Skeletal muscle satellite cell (primary cell): ENCODE measurements at regions not wholly inside any gene's neighbourhood (a gene's known extent, or its start where the extent isn't known, plus 50 kb on each side); places are given as distances from the start of the nearest gene placed in this dataset.

Source experiments
- H3K27me3 ChIP-seq: 2 replicates; pipeline ENCODE4 v1.7.0; 2013; ENCODE audit warnings: low read length; ENCODE audit not compliant: control insufficient read depth, insufficient read depth
- H3K36me3 ChIP-seq: 2 replicates; pipeline ENCODE4 v1.7.0; 2013; ENCODE audit warnings: mild to moderate bottlenecking, control low read depth, low read length; ENCODE audit not compliant: insufficient read depth
- H3K4me1 ChIP-seq: 2 replicates; pipeline ENCODE4 v1.7.0; 2013; ENCODE audit warnings: low read length; ENCODE audit not compliant: control insufficient read depth, insufficient read depth
- H3K4me2 ChIP-seq: 2 replicates; pipeline ENCODE4 v1.7.0; 2013; ENCODE audit warnings: mild to moderate bottlenecking, low read length
- H3K4me3 ChIP-seq: 2 replicates; pipeline ENCODE4 v1.7.0; 2013; ENCODE audit warnings: low read length
- H3K9ac ChIP-seq: 2 replicates; pipeline ENCODE4 v1.7.0; 2013; ENCODE audit warnings: mild to moderate bottlenecking, low read depth, low read length, moderate library complexity
- H3K9me3 ChIP-seq: replicated peaks from 2 replicates; pipeline ENCODE4 v1.7.0; 2013; ENCODE audit warnings: mild to moderate bottlenecking, control low read depth, low read length

- no peaks in the 10 kb centered on the region for H3K27me3 ChIP-seq
- H3K9ac ChIP-seq, result no peak overlapping the region
- H3K4me1 ChIP-seq, result no peaks in the 10 kb centered on the region
- H3K4me2 ChIP-seq, result no peak overlapping the region
- no peak overlapping the region for H3K4me3 ChIP-seq
- H3K9me3 ChIP-seq, result no peaks in the 10 kb centered on the region
- no peaks in the 10 kb centered on the region for H3K36me3 ChIP-seq
Measured at GRCh38 chrX:137969191-137969590, 403.3 kb downstream of the ZIC3 start.

- Histone ChIP-seq H3K4me3 (no peak overlapping the region), H3K4me2 (no peak overlapping the region), H3K27me3 (no peaks in the 10 kb centered on the region), H3K4me1 (no peaks in the 10 kb centered on the region), H3K36me3 (no peaks in the 10 kb centered on the region), H3K9me3 (no peaks in the 10 kb centered on the region), H3K9ac (no peak overlapping the region)
Measured at GRCh38 chrX:137982472-137983172, 416.7 kb downstream of the ZIC3 start.

- no peak overlapping the region for H3K9ac ChIP-seq
- H3K4me3 ChIP-seq, result no peak overlapping the region
- H3K9me3 ChIP-seq, result no peaks in the 10 kb centered on the region
- no peak overlapping the region for H3K4me2 ChIP-seq
- no peaks in the 10 kb centered on the region for H3K4me1 ChIP-seq
- no peaks in the 10 kb centered on the region for H3K36me3 ChIP-seq
- no peaks in the 10 kb centered on the region for H3K27me3 ChIP-seq
Measured at GRCh38 chrX:137988470-137988869, 422.5 kb downstream of the ZIC3 start.

- Histone ChIP-seq H3K36me3 (no peaks in the 10 kb centered on the region), H3K27me3 (no peaks in the 10 kb centered on the region), H3K4me3 (no peak overlapping the region), H3K9ac (no peak overlapping the region), H3K4me2 (no peak overlapping the region), H3K4me1 (no peaks in the 10 kb centered on the region), H3K9me3 (no peaks in the 10 kb centered on the region)
Measured at GRCh38 chrX:137998619-137999018, 432.7 kb downstream of the ZIC3 start.

GRCh38 chrX:137999071-137999470 is 433.1 kb downstream of the ZIC3 start:
- Histone ChIP-seq H3K9ac (no peak overlapping the region), H3K4me1 (no peaks in the 10 kb centered on the region), H3K36me3 (no peaks in the 10 kb centered on the region), H3K9me3 (no peaks in the 10 kb centered on the region), H3K4me2 (no peak overlapping the region), H3K4me3 (no peak overlapping the region), H3K27me3 (no peaks in the 10 kb centered on the region)

GRCh38 chrX:137999552-137999951 is 433.6 kb downstream of the ZIC3 start:
- H3K9ac ChIP-seq, result no peak overlapping the region
- no peaks in the 10 kb centered on the region for H3K27me3 ChIP-seq
- H3K36me3 ChIP-seq, result no peaks in the 10 kb centered on the region
- H3K4me1 ChIP-seq, result no peaks in the 10 kb centered on the region
- no peak overlapping the region for H3K4me2 ChIP-seq
- H3K4me3 ChIP-seq, result no peak overlapping the region
- H3K9me3 ChIP-seq, result no peaks in the 10 kb centered on the region

GRCh38 chrX:138001226-138001625 is 435.3 kb downstream of the ZIC3 start:
- Histone ChIP-seq H3K4me1 (no peaks in the 10 kb centered on the region), H3K9me3 (no peaks in the 10 kb centered on the region), H3K4me2 (no peak overlapping the region), H3K36me3 (no peaks in the 10 kb centered on the region), H3K27me3 (no peaks in the 10 kb centered on the region), H3K9ac (no peak overlapping the region), H3K4me3 (no peak overlapping the region)

- no peak overlapping the region for H3K4me2 ChIP-seq
- H3K9me3 ChIP-seq, result no peaks in the 10 kb centered on the region
- no peak overlapping the region for H3K9ac ChIP-seq
Measured at GRCh38 chrX:138006180-138006579, 440.3 kb downstream of the ZIC3 start.

GRCh38 chrX:138008281-138008680 is 442.4 kb downstream of the ZIC3 start:
- Histone ChIP-seq H3K4me2 (no peak overlapping the region), H3K9me3 (no peaks in the 10 kb centered on the region), H3K4me1 (no peaks in the 10 kb centered on the region), H3K36me3 (no peaks in the 10 kb centered on the region), H3K27me3 (no peaks in the 10 kb centered on the region), H3K9ac (no peak overlapping the region), H3K4me3 (no peak overlapping the region)

More at GRCh38 chrX:138006180-138006579, 440.3 kb downstream of the ZIC3 start:
- Histone ChIP-seq H3K4me3 (no peak overlapping the region), H3K4me1 (no peaks in the 10 kb centered on the region), H3K27me3 (no peaks in the 10 kb centered on the region), H3K36me3 (no peaks in the 10 kb centered on the region)

GRCh38 chrX:138011468-138011867 is 445.5 kb downstream of the ZIC3 start:
- H3K4me1 ChIP-seq, result no peaks in the 10 kb centered on the region
- H3K4me2 ChIP-seq, result no peak overlapping the region
- H3K36me3 ChIP-seq, result no peaks in the 10 kb centered on the region
- H3K4me3 ChIP-seq, result no peak overlapping the region
- no peak overlapping the region for H3K9ac ChIP-seq
- H3K9me3 ChIP-seq, result no peaks in the 10 kb centered on the region
- H3K27me3 ChIP-seq, result no peaks in the 10 kb centered on the region

- Histone ChIP-seq H3K9me3 (no peaks in the 10 kb centered on the region), H3K4me1 (no peaks in the 10 kb centered on the region), H3K27me3 (no peaks in the 10 kb centered on the region), H3K9ac (no peak overlapping the region), H3K36me3 (no peaks in the 10 kb centered on the region), H3K4me2 (no peak overlapping the region), H3K4me3 (no peak overlapping the region)
Measured at GRCh38 chrX:138014577-138014976, 448.6 kb downstream of the ZIC3 start.

- no peak overlapping the region for H3K4me3 ChIP-seq
Measured at GRCh38 chrX:138018145-138018799, 452.3 kb downstream of the ZIC3 start.

More at GRCh38 chrX:138018145-138018799, 452.3 kb downstream of the ZIC3 start:
- H3K4me2 ChIP-seq, result no peak overlapping the region
- no peak overlapping the region for H3K9ac ChIP-seq
- H3K9me3 ChIP-seq, result no peaks in the 10 kb centered on the region
- no peaks in the 10 kb centered on the region for H3K4me1 ChIP-seq
- no peaks in the 10 kb centered on the region for H3K36me3 ChIP-seq
- H3K27me3 ChIP-seq, result no peaks in the 10 kb centered on the region
